Mammary epithelial cell (primary cell): ENCODE measurements at regions not wholly inside any gene's neighbourhood (a gene's known extent, or its start where the extent isn't known, plus 50 kb on each side); places are given as distances from the start of the nearest gene placed in this dataset.

Experiments
- CTCF ChIP-seq, 2 donors: IDR thresholded peaks in 1 of 2; conservative IDR thresholded peaks in 1 of 2; 2 replicates each; pipeline ENCODE4 v1.5.1; 2011 to 2012; ENCODE audit warnings: inconsistent platforms in 2 of 2, low read length in 2 of 2, mild to moderate bottlenecking in 2 of 2, control low read depth in 1 of 2, low read depth in 1 of 2; ENCODE audit not compliant: insufficient read depth in 1 of 2; ENCODE audit errors: extremely low read depth in 1 of 2
- EZH2 ChIP-seq: IDR thresholded peaks from 2 replicates; pipeline ENCODE4 v1.6.1; 2012; ENCODE audit warnings: low read length, inconsistent platforms, borderline replicate concordance

GRCh38 chr1:234729561-234730474 is 119.8 kb upstream of the IRF2BP2 start:
- TF ChIP-seq EZH2 (no peak), CTCF (conservative IDR thresholded peaks at IDR 0.05 in 1 of 2, IDR thresholded peaks at IDR 0.05 in 1 of 2; ENCODE audit: extremely low read depth in 1 of 2, insufficient read depth in 1 of 2, low read depth in 1 of 2, low read length in 2 of 2) (no peak)
